T-helper 1 cell treated with Interleukin-12 subunit alpha and Interleukin-12 subunit beta and Interleukin-4 antibody, amounts not matched to agents 30 μg/mL and 1 μg/mL, for 36 hours (primary cell): ENCODE measurements at regions not wholly inside any gene's neighbourhood (a gene's known extent, or its start where the extent isn't known, plus 50 kb on each side); places are given as distances from the start of the nearest gene placed in this dataset.
"Not testable (repeated sequence)": the region's sequence is repeated elsewhere in the genome, so short reads cannot be mapped to it uniquely, and the experiment has no call there.

Experiments used
- H3K27ac Mint-ChIP-seq: one replicate; pipeline ENCODE4 v1.8.0; 2021; ENCODE audit warnings: mild to moderate bottlenecking, mixed read lengths
- H3K27me3 Mint-ChIP-seq: one replicate; pipeline ENCODE4 v1.8.0; 2021; ENCODE audit warnings: low read depth, mixed read lengths
- H3K36me3 Mint-ChIP-seq: one replicate; pipeline ENCODE4 v1.8.0; 2021; ENCODE audit warnings: low read depth, mixed read lengths
- H3K4me1 Mint-ChIP-seq: one replicate; pipeline ENCODE4 v1.8.0; 2021; ENCODE audit warnings: low read depth, mixed read lengths
- H3K4me3 Mint-ChIP-seq: one replicate; pipeline ENCODE4 v1.8.0; 2021; ENCODE audit warnings: mild to moderate bottlenecking, moderate library complexity, mixed read lengths
- H3K9me3 Mint-ChIP-seq: one replicate; pipeline ENCODE4 v1.8.0; 2021; ENCODE audit warnings: mixed read lengths

GRCh38 chr12:87336814-87337336 lies 692.3 kb downstream of the C12orf50 start:
- no peaks in the 10 kb centered on the region for H3K36me3 Mint-ChIP-seq
- no peaks in the 10 kb centered on the region for H3K27me3 Mint-ChIP-seq
- H3K4me3 Mint-ChIP-seq, result no peak overlapping the region
- H3K27ac Mint-ChIP-seq, result no peak overlapping the region
- H3K9me3 Mint-ChIP-seq, result no peaks in the 10 kb centered on the region
- H3K4me1 Mint-ChIP-seq, result no peaks in the 10 kb centered on the region

GRCh38 chr12:87332987-87333726 lies 696.0 kb downstream of the C12orf50 start:
- no peaks in the 10 kb centered on the region for H3K4me1 Mint-ChIP-seq

DNA sequence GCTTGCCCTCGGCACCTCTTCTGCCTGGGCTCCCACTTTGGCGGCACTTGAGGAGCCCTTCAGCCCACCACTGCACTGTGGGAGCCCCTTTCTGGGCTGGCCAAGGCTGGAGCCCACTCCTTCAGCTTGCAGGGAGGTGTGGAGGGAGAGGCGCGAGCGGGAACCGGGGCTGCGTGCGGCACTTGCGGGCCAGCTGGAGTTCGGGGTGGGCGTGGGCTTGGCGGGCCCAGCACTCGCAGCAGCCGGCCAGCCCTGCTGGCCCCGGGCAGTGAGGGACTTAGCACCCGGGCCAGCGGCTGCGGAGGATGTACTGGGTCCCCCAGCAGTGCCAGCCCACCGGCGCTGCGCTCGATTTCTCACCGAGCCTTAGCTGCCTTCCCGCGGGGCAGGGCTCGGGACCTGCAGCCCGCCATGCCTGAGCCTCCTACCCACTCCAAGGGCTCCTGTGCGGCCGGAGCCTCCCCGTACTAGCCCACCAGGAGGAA lies 699.1 kb downstream of the C12orf50 start:
- not testable (repeated sequence) for H3K4me3 Mint-ChIP-seq, H3K27me3 Mint-ChIP-seq, H3K4me1 Mint-ChIP-seq, H3K9me3 Mint-ChIP-seq, H3K27ac Mint-ChIP-seq, H3K36me3 Mint-ChIP-seq

More at GRCh38 chr12:87332987-87333726, 696.0 kb downstream of the C12orf50 start:
- no peaks in the 10 kb centered on the region for H3K9me3 Mint-ChIP-seq
- H3K27me3 Mint-ChIP-seq, result no peaks in the 10 kb centered on the region
- no peak overlapping the region for H3K4me3 Mint-ChIP-seq
- no peaks in the 10 kb centered on the region for H3K36me3 Mint-ChIP-seq
- H3K27ac Mint-ChIP-seq, result no peak overlapping the region

DNA sequence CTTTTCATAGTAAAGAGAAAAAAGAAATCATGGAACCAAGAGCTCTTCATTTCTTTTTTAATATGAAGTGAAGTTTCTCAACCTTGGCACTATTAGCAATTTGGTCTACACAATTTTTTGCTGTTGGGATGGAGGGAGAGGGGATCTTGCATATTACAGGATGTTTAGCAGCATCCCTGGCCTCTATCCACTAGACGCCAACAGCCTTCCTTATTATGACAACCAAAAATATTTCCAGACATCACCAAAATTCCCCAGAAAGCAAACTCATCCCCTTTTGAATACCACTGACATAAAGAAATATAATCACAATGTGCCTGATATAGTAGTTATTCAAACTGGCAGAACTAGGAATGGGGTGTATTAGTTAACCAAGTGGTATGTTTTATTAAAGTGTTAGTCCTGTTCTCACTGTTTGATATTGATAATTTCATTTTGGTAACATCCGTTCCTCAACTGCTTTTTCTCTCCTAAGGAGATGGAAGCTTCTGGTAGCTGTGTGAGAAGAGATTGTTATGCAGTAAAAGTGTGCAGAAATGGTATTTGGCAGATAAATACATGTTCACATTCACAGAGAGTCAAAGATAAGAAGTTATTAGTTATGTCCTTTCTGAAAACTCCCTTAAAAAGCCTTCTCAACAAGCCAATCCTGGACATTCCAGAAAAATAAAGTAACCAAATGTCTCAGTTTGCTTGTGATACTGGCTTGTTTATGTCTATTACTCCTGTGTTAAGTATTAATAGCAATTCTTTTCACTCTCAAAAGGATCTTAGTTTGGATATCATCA lies 699.9 kb downstream of the C12orf50 start:
- Mint-ChIP-seq H3K4me3 (no peak overlapping the region), H3K36me3 (no peaks in the 10 kb centered on the region), H3K27me3 (no peaks in the 10 kb centered on the region), H3K4me1 (no peaks in the 10 kb centered on the region), H3K27ac (no peak overlapping the region), H3K9me3 (no peaks in the 10 kb centered on the region)

GRCh38 chr12:87323369-87323768 lies 705.8 kb downstream of the C12orf50 start:
- H3K27me3 Mint-ChIP-seq, result no peaks in the 10 kb centered on the region
- no peak overlapping the region for H3K27ac Mint-ChIP-seq
- H3K9me3 Mint-ChIP-seq, result no peaks in the 10 kb centered on the region
- H3K4me3 Mint-ChIP-seq, result no peak overlapping the region
- no peaks in the 10 kb centered on the region for H3K4me1 Mint-ChIP-seq
- H3K36me3 Mint-ChIP-seq, result no peaks in the 10 kb centered on the region

- H3K27me3 Mint-ChIP-seq, result no peaks in the 10 kb centered on the region
- H3K9me3 Mint-ChIP-seq, result no peaks in the 10 kb centered on the region
These were observed 708.5 kb downstream of the C12orf50 start for GRCh38 chr12:87320724-87321123.

DNA sequence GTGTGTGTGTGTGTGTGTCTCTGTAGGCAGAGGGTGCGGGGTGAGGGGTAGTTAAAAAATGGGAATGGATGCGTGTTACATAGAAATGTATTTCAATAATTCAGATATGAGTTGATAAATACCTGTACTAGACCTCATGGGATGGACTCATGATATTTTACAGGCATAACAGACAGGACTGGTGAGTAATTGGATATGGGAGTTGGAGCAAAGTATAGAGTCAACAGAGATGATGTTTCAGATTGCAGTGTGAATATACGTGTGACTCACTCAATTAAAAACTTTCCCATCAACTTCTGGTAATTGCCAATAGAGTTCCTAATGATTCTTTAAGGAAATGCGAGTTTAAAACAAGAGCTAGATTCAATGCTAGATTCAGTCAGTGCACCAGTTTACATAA lies 711.9 kb downstream of the C12orf50 start:
- H3K36me3 Mint-ChIP-seq, result no peaks in the 10 kb centered on the region
- no peak overlapping the region for H3K27ac Mint-ChIP-seq
- H3K4me3 Mint-ChIP-seq, result no peak overlapping the region
- no peaks in the 10 kb centered on the region for H3K27me3 Mint-ChIP-seq
- H3K9me3 Mint-ChIP-seq, result no peaks in the 10 kb centered on the region
- H3K4me1 Mint-ChIP-seq, result no peaks in the 10 kb centered on the region

More at GRCh38 chr12:87320724-87321123, 708.5 kb downstream of the C12orf50 start:
- no peak overlapping the region for H3K4me3 Mint-ChIP-seq
- H3K36me3 Mint-ChIP-seq, result no peaks in the 10 kb centered on the region
- no peak overlapping the region for H3K27ac Mint-ChIP-seq
- no peaks in the 10 kb centered on the region for H3K4me1 Mint-ChIP-seq

DNA sequence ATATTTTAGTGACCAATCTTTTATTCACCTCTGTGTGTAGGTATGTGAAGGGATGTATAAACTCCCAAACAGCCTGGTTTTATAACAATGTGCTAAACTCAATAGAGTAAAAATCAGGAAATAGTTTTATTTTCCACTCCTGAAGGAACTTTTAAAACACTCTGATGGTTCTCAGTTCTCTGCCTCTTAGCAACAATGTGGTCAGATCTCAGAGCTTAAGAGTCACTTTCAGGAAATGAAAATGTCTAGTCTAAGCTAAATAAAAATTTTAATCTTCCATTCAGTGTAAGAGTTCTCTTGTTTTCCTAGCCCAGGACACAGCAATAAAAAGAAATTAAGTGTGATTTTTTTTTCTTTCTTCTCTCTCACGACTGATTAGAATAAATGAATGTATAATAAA lies 718.0 kb downstream of the C12orf50 start:
- Mint-ChIP-seq H3K27ac (no peak overlapping the region), H3K9me3 (no peaks in the 10 kb centered on the region), H3K27me3 (no peaks in the 10 kb centered on the region), H3K36me3 (no peaks in the 10 kb centered on the region), H3K4me3 (no peak overlapping the region), H3K4me1 (no peaks in the 10 kb centered on the region)

DNA sequence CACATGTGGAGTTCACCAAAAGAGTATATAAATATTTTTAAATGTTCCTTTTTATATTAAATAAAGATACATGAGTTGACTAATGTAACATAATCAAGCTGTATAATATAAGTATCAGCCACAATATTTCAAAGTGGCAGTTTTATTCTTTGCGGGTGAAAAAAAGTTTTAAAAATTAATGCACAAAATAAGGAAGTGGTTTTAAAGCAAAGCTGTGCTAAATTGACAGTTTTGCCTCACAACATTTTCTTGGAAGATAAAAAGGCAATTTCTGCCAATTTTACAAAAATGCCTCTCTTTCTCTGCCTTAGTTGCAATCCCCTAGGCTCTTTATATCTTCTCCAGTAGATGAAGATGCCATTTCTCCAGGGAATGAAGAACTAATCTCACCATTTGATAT lies 719.1 kb downstream of the C12orf50 start:
- H3K27ac Mint-ChIP-seq, result no peak overlapping the region

GRCh38 chr12:87305481-87305880 lies 723.7 kb downstream of the C12orf50 start:
- H3K27me3 Mint-ChIP-seq, result no peaks in the 10 kb centered on the region
- H3K36me3 Mint-ChIP-seq, result no peaks in the 10 kb centered on the region
- H3K4me1 Mint-ChIP-seq, result no peaks in the 10 kb centered on the region
- no peak overlapping the region for H3K27ac Mint-ChIP-seq
- H3K9me3 Mint-ChIP-seq, result no peaks in the 10 kb centered on the region
- H3K4me3 Mint-ChIP-seq, result no peak overlapping the region

More for the DNA sequence above, 719.1 kb downstream of the C12orf50 start:
- no peaks in the 10 kb centered on the region for H3K27me3 Mint-ChIP-seq
- H3K4me3 Mint-ChIP-seq, result no peak overlapping the region
- no peaks in the 10 kb centered on the region for H3K36me3 Mint-ChIP-seq
- H3K9me3 Mint-ChIP-seq, result no peaks in the 10 kb centered on the region
- H3K4me1 Mint-ChIP-seq, result no peaks in the 10 kb centered on the region

DNA sequence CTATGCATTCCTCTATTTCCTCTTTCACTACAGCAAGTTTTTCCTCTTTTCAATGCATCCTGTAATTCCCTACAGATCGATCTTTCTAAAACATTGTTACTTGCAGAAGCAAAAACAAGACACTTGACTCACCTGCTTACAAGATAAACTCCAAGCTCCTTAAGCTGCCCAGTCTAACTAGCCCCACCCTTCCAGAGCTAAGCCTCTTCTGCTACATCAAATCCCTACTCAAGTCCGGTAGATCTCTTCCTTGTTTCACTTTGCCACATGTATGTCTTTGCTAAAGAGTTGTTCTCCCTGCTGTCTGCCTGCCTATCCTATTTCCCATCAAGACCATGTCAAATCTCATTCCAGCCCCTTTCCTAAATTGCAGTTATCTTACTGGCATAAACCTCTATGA lies 724.8 kb downstream of the C12orf50 start:
- no peak overlapping the region for H3K27ac Mint-ChIP-seq
- H3K36me3 Mint-ChIP-seq, result no peaks in the 10 kb centered on the region
- no peak overlapping the region for H3K4me3 Mint-ChIP-seq
- no peaks in the 10 kb centered on the region for H3K4me1 Mint-ChIP-seq
- no peaks in the 10 kb centered on the region for H3K27me3 Mint-ChIP-seq
- no peaks in the 10 kb centered on the region for H3K9me3 Mint-ChIP-seq

DNA sequence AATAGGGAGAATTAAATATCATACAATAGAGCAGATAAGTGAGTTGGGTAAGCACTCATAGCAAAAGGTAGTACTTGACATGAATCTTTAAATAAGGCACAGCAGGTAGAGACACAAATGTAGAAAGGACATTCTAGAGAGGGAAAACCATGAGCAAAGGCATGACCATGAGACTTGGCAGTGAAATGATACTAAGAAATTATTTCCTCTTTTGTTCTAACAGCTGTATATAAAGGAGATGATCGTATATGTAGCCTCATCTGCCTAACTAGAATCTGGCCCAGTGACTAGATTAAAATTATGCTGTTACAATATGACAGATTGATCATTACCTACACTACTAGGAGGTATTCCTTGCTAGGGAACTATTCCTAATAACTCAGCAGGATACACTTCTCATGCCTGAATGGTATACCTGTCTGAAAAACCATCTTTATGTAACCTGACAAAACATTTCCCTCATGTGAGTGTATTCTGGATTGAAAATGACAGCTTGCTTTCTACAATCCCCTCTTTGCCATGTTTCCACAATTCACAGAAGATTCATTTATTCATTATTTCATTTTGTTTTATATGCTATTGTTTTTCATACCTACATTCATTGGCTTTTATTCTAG lies 725.7 kb downstream of the C12orf50 start:
- Mint-ChIP-seq H3K36me3 (no peaks in the 10 kb centered on the region), H3K4me1 (no peaks in the 10 kb centered on the region), H3K27ac (no peak overlapping the region), H3K9me3 (no peaks in the 10 kb centered on the region), H3K27me3 (no peaks in the 10 kb centered on the region), H3K4me3 (no peak overlapping the region)

GRCh38 chr12:87302126-87302745 lies 727.0 kb downstream of the C12orf50 start:
- Mint-ChIP-seq H3K9me3 (no peaks in the 10 kb centered on the region), H3K4me3 (no peak overlapping the region), H3K4me1 (no peaks in the 10 kb centered on the region), H3K36me3 (no peaks in the 10 kb centered on the region), H3K27me3 (no peaks in the 10 kb centered on the region), H3K27ac (no peak overlapping the region)

GRCh38 chr12:87290505-87290904 lies 738.7 kb downstream of the C12orf50 start:
- Mint-ChIP-seq H3K9me3 (no peaks in the 10 kb centered on the region), H3K36me3 (no peaks in the 10 kb centered on the region), H3K4me3 (no peak overlapping the region), H3K4me1 (no peaks in the 10 kb centered on the region), H3K27ac (no peak overlapping the region), H3K27me3 (no peaks in the 10 kb centered on the region)
